GM12878 (cell line): ENCODE measurements at regions not wholly inside any gene's neighbourhood (a gene's known extent, or its start where the extent isn't known, plus 50 kb on each side); places are given as distances from the start of the nearest gene placed in this dataset.

Experiments used
- ATF3 ChIP-seq: IDR thresholded peaks from 2 replicates; pipeline ENCODE4 v1.6.1; 2011; ENCODE audit warnings: low read depth, mild to moderate bottlenecking, low read length, moderate library complexity, borderline replicate concordance; ENCODE audit errors: extremely low read depth
- CBX5 ChIP-seq: sonication (generic); IDR thresholded peaks from 2 replicates; pipeline ENCODE4 v1.6.1; 2016; ENCODE audit warnings: low read depth, moderate library complexity, mild to moderate bottlenecking, inconsistent platforms
- EGR1 ChIP-seq, 2 experiments: IDR thresholded peaks; 1 replicate in 1 of 2; 2 replicates in 1 of 2; pipeline ENCODE4 v1.6.1; 2011 to 2012; ENCODE audit warnings: low read depth in 2 of 2, low read length in 2 of 2, borderline replicate concordance in 1 of 2, mild to moderate bottlenecking in 1 of 2, moderate library complexity in 1 of 2
- NBN ChIP-seq: fragments of 450-650 bp; IDR thresholded peaks from 2 replicates; pipeline ENCODE4 v1.6.1; 2016
- RFX5 ChIP-seq: IDR thresholded peaks from 2 replicates; pipeline ENCODE4 v1.6.1; 2011; ENCODE audit warnings: low read depth, low read length, improper control_type of control experiment
- SMARCA5 ChIP-seq: fragments of 450-650 bp; IDR thresholded peaks from 2 replicates; pipeline ENCODE4 v1.6.1; 2017; ENCODE audit warnings: mild to moderate bottlenecking
- SP1 ChIP-seq: IDR thresholded peaks from one replicate; pipeline ENCODE4 v1.6.1; 2011; ENCODE audit warnings: low read depth, low read length
- STAT3 ChIP-seq: IDR thresholded peaks from 2 replicates; pipeline ENCODE4 v1.6.1; 2011; ENCODE audit warnings: low read depth, low read length, improper control_type of control experiment
- SUZ12 ChIP-seq: fragments of 200-600 bp; sonication (generic); IDR thresholded peaks from one replicate; pipeline ENCODE4 v1.6.1; 2018; ENCODE audit warnings: antibody characterized with exemption, mild to moderate bottlenecking; ENCODE audit not compliant: unreplicated experiment
- ZZZ3 ChIP-seq: IDR thresholded peaks from 2 replicates; pipeline ENCODE4 v1.6.1; 2011; ENCODE audit warnings: low read depth; ENCODE audit not compliant: control insufficient read depth, insufficient read length
- TF ChIP-seq, protein P1 (sequence below), 3 experiments: IDR thresholded peaks in 2 of 3; conservative IDR thresholded peaks in 1 of 3; 2 replicates each; pipeline ENCODE4 v1.5.1; 2011; ENCODE audit warnings: low read depth in 3 of 3, low read length in 3 of 3, mild to moderate bottlenecking in 3 of 3, control low read depth in 2 of 3, moderate library complexity in 2 of 3, inconsistent platforms in 1 of 3, mixed read lengths in 1 of 3; ENCODE audit not compliant: control insufficient read depth in 2 of 3, insufficient read depth in 1 of 3; ENCODE audit errors: extremely low read depth in 1 of 3

- TF ChIP-seq NBN (no peak), ZZZ3 (no peak), ATF3 (no peak), RFX5 (no peak), SMARCA5 (no peak), SP1 (no peak), EGR1 (IDR thresholded peaks at IDR 0.05; ENCODE audit: borderline replicate concordance in 1 of 2, low read depth in 2 of 2, low read length in 2 of 2) (no peak), SUZ12 (no peak), CBX5 (no peak), STAT3 (no peak)
- TF ChIP-seq, protein P1, sequence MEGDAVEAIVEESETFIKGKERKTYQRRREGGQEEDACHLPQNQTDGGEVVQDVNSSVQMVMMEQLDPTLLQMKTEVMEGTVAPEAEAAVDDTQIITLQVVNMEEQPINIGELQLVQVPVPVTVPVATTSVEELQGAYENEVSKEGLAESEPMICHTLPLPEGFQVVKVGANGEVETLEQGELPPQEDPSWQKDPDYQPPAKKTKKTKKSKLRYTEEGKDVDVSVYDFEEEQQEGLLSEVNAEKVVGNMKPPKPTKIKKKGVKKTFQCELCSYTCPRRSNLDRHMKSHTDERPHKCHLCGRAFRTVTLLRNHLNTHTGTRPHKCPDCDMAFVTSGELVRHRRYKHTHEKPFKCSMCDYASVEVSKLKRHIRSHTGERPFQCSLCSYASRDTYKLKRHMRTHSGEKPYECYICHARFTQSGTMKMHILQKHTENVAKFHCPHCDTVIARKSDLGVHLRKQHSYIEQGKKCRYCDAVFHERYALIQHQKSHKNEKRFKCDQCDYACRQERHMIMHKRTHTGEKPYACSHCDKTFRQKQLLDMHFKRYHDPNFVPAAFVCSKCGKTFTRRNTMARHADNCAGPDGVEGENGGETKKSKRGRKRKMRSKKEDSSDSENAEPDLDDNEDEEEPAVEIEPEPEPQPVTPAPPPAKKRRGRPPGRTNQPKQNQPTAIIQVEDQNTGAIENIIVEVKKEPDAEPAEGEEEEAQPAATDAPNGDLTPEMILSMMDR (IDR thresholded peaks at IDR 0.05 in 2 of 3, conservative IDR thresholded peaks at IDR 0.05 in 1 of 3; ENCODE audit: control insufficient read depth in 2 of 3, extremely low read depth in 1 of 3, insufficient read depth in 1 of 3, low read depth in 3 of 3, low read length in 3 of 3), result no peak
Observed at GRCh38 chr21:41581592-41582228, 73.8 kb upstream of the TMPRSS2 start.
